ENCODE measurements at regions not wholly inside any gene's neighbourhood (a gene's known extent, or its start where the extent isn't known, plus 50 kb on each side); places are given as distances from the start of the nearest gene placed in this dataset.

DNA sequence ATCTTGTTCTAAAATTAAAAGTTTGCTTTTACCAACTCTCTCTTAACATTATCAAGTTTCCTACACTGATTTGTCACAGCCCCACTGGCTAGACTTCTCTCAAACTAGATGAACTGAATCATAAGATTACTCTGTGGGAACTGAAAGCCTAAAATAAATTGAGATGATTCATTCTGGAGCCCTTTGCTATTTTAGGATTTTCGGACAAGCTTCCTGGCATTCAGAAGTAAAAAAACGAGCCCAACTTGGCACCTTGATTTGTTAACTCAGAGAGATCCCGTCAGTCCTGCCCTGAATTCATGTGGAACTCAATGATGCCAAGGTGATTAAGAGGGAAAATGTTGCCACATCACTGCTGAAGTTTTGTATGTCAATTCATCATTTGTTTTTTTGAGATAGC lies 122.0 kb upstream of the NRSN1 start:
- H3K9me3 ChIP-seq (ENCODE audit: low read depth), result no peaks in the 10 kb centered on the region
- DNase-seq (ENCODE audit: low spot score), result no peak
- H3K4me1 Mint-ChIP-seq, result peaks cover 16% of the 10 kb centered on the region
- TF ChIP-seq EZH2phosphoT487 (IDR thresholded peaks at IDR 0.05) (no peak), EZH2 (IDR thresholded peaks at IDR 0.05) (no peak)
- TF ChIP-seq, protein P1, sequence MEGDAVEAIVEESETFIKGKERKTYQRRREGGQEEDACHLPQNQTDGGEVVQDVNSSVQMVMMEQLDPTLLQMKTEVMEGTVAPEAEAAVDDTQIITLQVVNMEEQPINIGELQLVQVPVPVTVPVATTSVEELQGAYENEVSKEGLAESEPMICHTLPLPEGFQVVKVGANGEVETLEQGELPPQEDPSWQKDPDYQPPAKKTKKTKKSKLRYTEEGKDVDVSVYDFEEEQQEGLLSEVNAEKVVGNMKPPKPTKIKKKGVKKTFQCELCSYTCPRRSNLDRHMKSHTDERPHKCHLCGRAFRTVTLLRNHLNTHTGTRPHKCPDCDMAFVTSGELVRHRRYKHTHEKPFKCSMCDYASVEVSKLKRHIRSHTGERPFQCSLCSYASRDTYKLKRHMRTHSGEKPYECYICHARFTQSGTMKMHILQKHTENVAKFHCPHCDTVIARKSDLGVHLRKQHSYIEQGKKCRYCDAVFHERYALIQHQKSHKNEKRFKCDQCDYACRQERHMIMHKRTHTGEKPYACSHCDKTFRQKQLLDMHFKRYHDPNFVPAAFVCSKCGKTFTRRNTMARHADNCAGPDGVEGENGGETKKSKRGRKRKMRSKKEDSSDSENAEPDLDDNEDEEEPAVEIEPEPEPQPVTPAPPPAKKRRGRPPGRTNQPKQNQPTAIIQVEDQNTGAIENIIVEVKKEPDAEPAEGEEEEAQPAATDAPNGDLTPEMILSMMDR (IDR thresholded peaks at IDR 0.05), result no peak
- no peaks in the 10 kb centered on the region for H3F3A ChIP-seq (ENCODE audit: low read depth)
- H2AFZ ChIP-seq (replicated peaks), result no peak overlapping the region
- no peak overlapping the region for H3K4me2 ChIP-seq
- no peaks in the 10 kb centered on the region for H3K79me2 ChIP-seq (ENCODE audit: low read depth)
- H3K4me3 Mint-ChIP-seq, result no peak overlapping the region
- H3K27me3 Mint-ChIP-seq (ENCODE audit: insufficient read depth, low read depth), result peaks cover 5% of the 10 kb centered on the region
- no peaks in the 10 kb centered on the region for H4K20me1 ChIP-seq (ENCODE audit: low read depth)
- no peak overlapping the region for H3K27ac Mint-ChIP-seq
- H3K4me3 ChIP-seq, result no peak overlapping the region
- no peaks in the 10 kb centered on the region for H3K27me3 ChIP-seq
- H3K4me1 ChIP-seq, result peaks cover 18% of the 10 kb centered on the region
- H3K9ac ChIP-seq, result no peak overlapping the region
- H3K9me3 Mint-ChIP-seq, result no peaks in the 10 kb centered on the region
- H3K36me3 ChIP-seq, result no peaks in the 10 kb centered on the region
- H3K27ac ChIP-seq, result no peak overlapping the region
- no peaks in the 10 kb centered on the region for H3K36me3 Mint-ChIP-seq

- no peak for DNase-seq (ENCODE audit: low spot score)
- Mint-ChIP-seq H3K9me3 (no peaks in the 10 kb centered on the region), H3K27me3 (ENCODE audit: insufficient read depth, low read depth) (peaks cover 5% of the 10 kb centered on the region), H3K27ac (no peak overlapping the region), H3K4me1 (peaks cover 22% of the 10 kb centered on the region), H3K4me3 (no peak overlapping the region), H3K36me3 (no peaks in the 10 kb centered on the region)
- H2AFZ ChIP-seq (replicated peaks), result no peak overlapping the region
- TF ChIP-seq, protein P1 (IDR thresholded peaks at IDR 0.05), result no peak
- TF ChIP-seq EZH2phosphoT487 (IDR thresholded peaks at IDR 0.05), result no peak
- TF ChIP-seq EZH2 (IDR thresholded peaks at IDR 0.05), result no peak
- H3K79me2 ChIP-seq (ENCODE audit: low read depth), result no peaks in the 10 kb centered on the region
- H4K20me1 ChIP-seq (ENCODE audit: low read depth), result no peaks in the 10 kb centered on the region
- H3K36me3 ChIP-seq, result no peaks in the 10 kb centered on the region
- no peaks in the 10 kb centered on the region for H3F3A ChIP-seq (ENCODE audit: low read depth)
- no peak overlapping the region for H3K27ac ChIP-seq
- no peaks in the 10 kb centered on the region for H3K27me3 ChIP-seq
- no peak overlapping the region for H3K4me3 ChIP-seq
- no peaks in the 10 kb centered on the region for H3K9me3 ChIP-seq (ENCODE audit: low read depth)
- H3K4me2 ChIP-seq, result no peak overlapping the region
- H3K9ac ChIP-seq, result no peak overlapping the region
- peaks cover 24% of the 10 kb centered on the region for H3K4me1 ChIP-seq
Measured at GRCh38 chr6:24004659-24005058, 121.4 kb upstream of the NRSN1 start.

GRCh38 chr6:24006254-24006653 lies 119.8 kb upstream of the NRSN1 start:
- H3K79me2 ChIP-seq (ENCODE audit: low read depth), result no peaks in the 10 kb centered on the region
- H3K27ac Mint-ChIP-seq, result no peak overlapping the region
- H3K4me1 Mint-ChIP-seq, result peaks cover 35% of the 10 kb centered on the region
- peaks cover 3% of the 10 kb centered on the region for H3K9me3 Mint-ChIP-seq
- no peaks in the 10 kb centered on the region for H3K9me3 ChIP-seq (ENCODE audit: low read depth)
- no peak overlapping the region for H3K4me3 Mint-ChIP-seq
- H4K20me1 ChIP-seq (ENCODE audit: low read depth), result no peaks in the 10 kb centered on the region
- no peaks in the 10 kb centered on the region for H3K36me3 Mint-ChIP-seq
- H3K27me3 ChIP-seq, result no peaks in the 10 kb centered on the region
- H3K4me3 ChIP-seq, result no peak overlapping the region
- peaks cover 5% of the 10 kb centered on the region for H3K27me3 Mint-ChIP-seq (ENCODE audit: insufficient read depth, low read depth)
- H3K4me2 ChIP-seq, result no peak overlapping the region
- H3K9ac ChIP-seq, result no peak overlapping the region
- no peaks in the 10 kb centered on the region for H3F3A ChIP-seq (ENCODE audit: low read depth)
- TF ChIP-seq EZH2phosphoT487 (IDR thresholded peaks at IDR 0.05), result no peak
- no peak for TF ChIP-seq EZH2 (IDR thresholded peaks at IDR 0.05)
- TF ChIP-seq, protein P1 (IDR thresholded peaks at IDR 0.05), result no peak
- no peaks in the 10 kb centered on the region for H3K36me3 ChIP-seq
- H3K4me1 ChIP-seq, result peaks cover 31% of the 10 kb centered on the region
- H2AFZ ChIP-seq (replicated peaks), result no peak overlapping the region
- H3K27ac ChIP-seq, result no peak overlapping the region
- no peak for DNase-seq (ENCODE audit: low spot score)

Data from neural progenitor cell (in vitro differentiated cells).